Thoracic aorta (tissue), 2 donors: ENCODE measurements at regions not wholly inside any gene's neighbourhood (a gene's known extent, or its start where the extent isn't known, plus 50 kb on each side); places are given as distances from the start of the nearest gene placed in this dataset.

ENCODE experiments used
- ATAC-seq: fragments of 150-250 bp; one replicate; pipeline ENCODE4 v1.8.0; 2017; ENCODE audit warnings: low read depth; ENCODE audit not compliant: insufficient number of reproducible peaks, low FRiP score
- DNase-seq: peaks from one replicate; pipeline ENCODE4 v3.0.0-alpha.2; 2020; ENCODE audit warnings: low spot score
- H3K27ac ChIP-seq, 2 donors: fragments of 200-600 bp; sonication (generic); 1 replicate in 1 of 2; 2 replicates in 1 of 2; pipeline ENCODE4 v1.5.1; 2016; ENCODE audit warnings: mild to moderate bottlenecking in 2 of 2, moderate library complexity in 2 of 2
- H3K27me3 ChIP-seq: fragments of 200-600 bp; sonication (generic); replicated peaks from 2 replicates; pipeline ENCODE4 v1.6.0; 2016; ENCODE audit warnings: mild to moderate bottlenecking; ENCODE audit not compliant: insufficient read depth
- H3K36me3 ChIP-seq: fragments of 200-600 bp; sonication (generic); one replicate; pipeline ENCODE4 v1.5.1; 2016
- H3K4me1 ChIP-seq, 2 donors: fragments of 200-600 bp; sonication (generic); 1 replicate in 1 of 2; 2 replicates in 1 of 2; pipeline versions ENCODE4 v1.5.1 to v1.6.0; 2016; ENCODE audit warnings: low read depth in 2 of 2, mild to moderate bottlenecking in 1 of 2; ENCODE audit not compliant: control insufficient read depth in 1 of 2
- H3K4me3 ChIP-seq: fragments of 200-600 bp; sonication (generic); 2 replicates; pipeline ENCODE4 v1.5.1; 2016; ENCODE audit warnings: mild to moderate bottlenecking
- H3K9me3 ChIP-seq: fragments of 200-600 bp; sonication (generic); 2 replicates; pipeline ENCODE4 v1.5.1; 2016
- TF ChIP-seq, protein P1 (sequence below): fragments of 200-600 bp; sonication (generic); IDR thresholded peaks from one replicate; pipeline ENCODE4 v1.5.1; 2019; ENCODE audit warnings: antibody characterized with exemption

DNA sequence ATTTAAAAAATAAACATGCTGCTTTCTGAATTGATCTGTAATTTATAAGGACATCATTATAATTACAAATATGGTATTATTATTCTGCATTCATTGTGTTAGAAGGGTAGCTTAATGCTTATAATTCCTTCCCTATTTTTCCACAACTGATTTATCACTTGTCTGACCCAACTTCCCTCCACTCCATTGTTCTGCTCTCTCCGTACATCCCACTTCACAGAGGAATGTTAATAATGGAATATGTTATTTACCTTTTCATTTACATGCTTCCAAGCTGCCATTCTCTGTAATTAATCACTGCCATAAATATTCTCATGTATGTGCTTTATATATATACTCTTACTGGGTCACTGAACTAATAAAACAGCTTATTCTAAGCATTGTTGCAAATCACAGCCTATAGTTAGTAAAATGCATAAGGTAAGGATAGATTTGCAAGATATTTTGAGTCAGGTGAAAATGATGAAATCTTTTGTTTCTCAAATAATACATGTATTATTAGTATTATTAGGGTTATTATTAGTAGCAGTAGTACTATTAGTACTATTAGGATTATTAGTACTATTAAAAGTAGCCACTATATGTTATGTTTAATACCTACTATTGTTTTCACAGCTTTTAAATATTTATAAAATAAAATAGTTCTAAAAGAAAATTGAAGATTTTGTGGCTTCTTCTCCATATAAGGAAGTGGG lies 70.6 kb upstream of the NEK7 start:
- TF ChIP-seq, protein P1, sequence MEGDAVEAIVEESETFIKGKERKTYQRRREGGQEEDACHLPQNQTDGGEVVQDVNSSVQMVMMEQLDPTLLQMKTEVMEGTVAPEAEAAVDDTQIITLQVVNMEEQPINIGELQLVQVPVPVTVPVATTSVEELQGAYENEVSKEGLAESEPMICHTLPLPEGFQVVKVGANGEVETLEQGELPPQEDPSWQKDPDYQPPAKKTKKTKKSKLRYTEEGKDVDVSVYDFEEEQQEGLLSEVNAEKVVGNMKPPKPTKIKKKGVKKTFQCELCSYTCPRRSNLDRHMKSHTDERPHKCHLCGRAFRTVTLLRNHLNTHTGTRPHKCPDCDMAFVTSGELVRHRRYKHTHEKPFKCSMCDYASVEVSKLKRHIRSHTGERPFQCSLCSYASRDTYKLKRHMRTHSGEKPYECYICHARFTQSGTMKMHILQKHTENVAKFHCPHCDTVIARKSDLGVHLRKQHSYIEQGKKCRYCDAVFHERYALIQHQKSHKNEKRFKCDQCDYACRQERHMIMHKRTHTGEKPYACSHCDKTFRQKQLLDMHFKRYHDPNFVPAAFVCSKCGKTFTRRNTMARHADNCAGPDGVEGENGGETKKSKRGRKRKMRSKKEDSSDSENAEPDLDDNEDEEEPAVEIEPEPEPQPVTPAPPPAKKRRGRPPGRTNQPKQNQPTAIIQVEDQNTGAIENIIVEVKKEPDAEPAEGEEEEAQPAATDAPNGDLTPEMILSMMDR = no peak
- Histone ChIP-seq H3K9me3 (no peaks in the 10 kb centered on the region), H3K4me3 (no peak overlapping the region), H3K27ac (no peak overlapping the region), H3K4me1 (peaks cover 5 to 6% of the 10 kb centered on the region in 2 donors), H3K36me3 (no peaks in the 10 kb centered on the region), H3K27me3 (no peaks in the 10 kb centered on the region)
- ATAC-seq (no peak), DNase-seq (no peak)

DNA sequence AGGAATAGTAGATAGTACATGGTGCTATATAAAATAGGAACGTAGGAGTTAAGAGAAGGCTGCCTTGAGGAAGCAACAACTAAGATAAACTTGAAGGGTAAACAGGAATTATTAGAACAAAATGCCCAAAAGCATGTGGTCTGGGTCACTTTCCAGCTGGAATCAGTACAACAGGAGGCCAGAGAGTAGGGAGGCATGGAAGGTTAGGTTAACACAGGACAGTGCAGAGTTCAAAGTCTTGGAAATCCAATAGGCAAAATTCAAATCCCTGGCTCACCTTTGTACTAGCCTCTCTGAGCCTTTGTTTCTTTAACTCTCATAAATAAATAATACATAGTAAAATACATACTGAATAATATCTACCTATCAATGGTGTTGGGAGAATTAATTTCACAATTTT lies 69.0 kb upstream of the NEK7 start:
- no peaks in the 10 kb centered on the region for H3K9me3 ChIP-seq
- TF ChIP-seq, protein P1 = no peak
- no peak for ATAC-seq
- H3K4me1 ChIP-seq = peaks cover 5 to 6% of the 10 kb centered on the region in 2 donors
- no peak overlapping the region for H3K4me3 ChIP-seq
- no peaks in the 10 kb centered on the region for H3K27me3 ChIP-seq
- H3K36me3 ChIP-seq = no peaks in the 10 kb centered on the region
- DNase-seq = no peak
- H3K27ac ChIP-seq = no peak overlapping the region

DNA sequence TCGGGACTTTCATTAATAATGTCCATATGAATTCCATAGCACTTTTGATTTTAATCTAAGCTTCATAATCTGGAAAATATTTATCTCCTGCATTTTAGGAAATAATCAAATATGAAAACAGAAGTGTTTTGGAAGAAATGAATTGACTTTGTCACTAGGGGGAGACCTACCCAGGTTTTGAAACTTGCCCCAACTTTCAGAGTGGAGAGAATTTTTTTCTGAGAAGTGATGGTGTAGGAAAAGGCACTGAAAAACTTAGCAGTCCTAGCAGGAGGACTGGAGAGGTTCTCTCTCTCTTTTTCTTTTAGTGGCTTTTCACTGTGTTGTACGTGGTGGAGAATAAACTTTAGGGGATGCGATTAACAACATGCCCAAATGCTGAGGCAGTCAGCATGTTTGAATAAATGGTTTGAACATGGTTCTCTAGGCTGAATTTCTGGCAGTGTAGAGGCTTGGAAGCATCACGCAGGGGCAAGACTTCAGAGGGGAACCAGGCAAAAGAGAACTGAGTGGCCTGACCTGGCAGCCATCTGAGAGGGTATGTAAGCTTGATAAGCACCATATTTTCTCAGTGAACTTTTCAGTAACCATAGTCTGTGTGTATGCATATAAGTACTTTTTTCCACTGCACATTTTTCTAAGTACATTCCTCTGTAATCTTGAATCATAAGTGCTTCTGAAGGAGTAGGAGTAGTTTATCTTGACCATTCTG lies 68.3 kb upstream of the NEK7 start:
- Histone ChIP-seq H3K27ac (no peak overlapping the region), H3K9me3 (no peaks in the 10 kb centered on the region), H3K4me1 (peaks cover 5 to 6% of the 10 kb centered on the region in 2 donors), H3K36me3 (no peaks in the 10 kb centered on the region), H3K27me3 (no peaks in the 10 kb centered on the region), H3K4me3 (no peak overlapping the region)
- TF ChIP-seq, protein P1 = peak; percentile 60
- DNase-seq (no peak), ATAC-seq (no peak)

DNA sequence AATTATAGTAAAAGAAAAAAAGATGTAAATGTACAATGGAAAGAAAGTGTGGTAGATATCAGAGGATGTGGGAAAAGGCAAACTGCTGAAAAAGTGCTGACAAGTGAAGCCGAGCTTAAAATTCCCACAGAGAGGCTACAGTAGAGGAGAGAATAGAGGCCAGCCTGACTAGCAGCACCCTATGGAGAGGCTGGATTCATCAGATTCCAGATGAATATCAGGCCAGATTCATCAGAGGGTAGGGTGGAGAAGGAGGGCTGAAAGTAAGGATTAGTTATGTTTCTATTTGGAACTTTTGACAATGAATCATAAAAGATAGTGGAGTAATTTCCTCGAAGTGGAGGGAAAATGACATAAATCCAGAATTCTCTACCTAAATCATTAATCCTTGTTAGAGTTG lies 60.4 kb upstream of the NEK7 start:
- Histone ChIP-seq H3K36me3 (no peaks in the 10 kb centered on the region), H3K4me1 (no peaks in the 10 kb centered on the region), H3K27ac (no peak overlapping the region), H3K27me3 (no peaks in the 10 kb centered on the region), H3K4me3 (no peak overlapping the region), H3K9me3 (no peaks in the 10 kb centered on the region)
- DNase-seq = no peak
- ATAC-seq = no peak
- TF ChIP-seq, protein P1 = no peak

DNA sequence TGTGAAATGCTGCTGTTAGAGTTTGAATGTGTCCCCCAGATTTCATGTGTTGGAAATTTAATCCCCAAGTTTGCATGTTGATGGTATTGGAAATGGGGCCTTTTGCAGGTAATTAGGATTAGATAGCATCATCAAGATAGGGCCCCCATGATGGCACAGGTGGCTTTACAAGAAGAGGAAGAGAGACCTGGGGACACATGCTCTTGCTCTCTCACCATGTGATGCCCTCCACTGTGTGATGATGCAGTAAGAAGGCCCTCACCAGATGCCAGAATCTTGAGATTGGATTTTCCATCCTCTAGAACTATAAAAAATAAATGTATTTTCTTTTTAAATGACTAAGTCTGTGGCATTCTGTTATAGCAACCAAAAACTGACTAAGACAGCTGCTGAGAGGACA lies 57.0 kb upstream of the NEK7 start:
- TF ChIP-seq, protein P1 = no peak
- no peak overlapping the region for H3K27ac ChIP-seq

More for the DNA sequence above, 57.0 kb upstream of the NEK7 start:
- DNase-seq (no peak), ATAC-seq (no peak)
- no peaks in the 10 kb centered on the region for H3K27me3 ChIP-seq
- no peaks in the 10 kb centered on the region for H3K36me3 ChIP-seq
- H3K4me1 ChIP-seq = peaks cover 0 to 9% of the 10 kb centered on the region in 2 donors
- no peak overlapping the region for H3K4me3 ChIP-seq
- no peaks in the 10 kb centered on the region for H3K9me3 ChIP-seq
